ENCODE measurements at regions not wholly inside any gene's neighbourhood (a gene's known extent, or its start where the extent isn't known, plus 50 kb on each side); places are given as distances from the start of the nearest gene placed in this dataset.

DNA sequence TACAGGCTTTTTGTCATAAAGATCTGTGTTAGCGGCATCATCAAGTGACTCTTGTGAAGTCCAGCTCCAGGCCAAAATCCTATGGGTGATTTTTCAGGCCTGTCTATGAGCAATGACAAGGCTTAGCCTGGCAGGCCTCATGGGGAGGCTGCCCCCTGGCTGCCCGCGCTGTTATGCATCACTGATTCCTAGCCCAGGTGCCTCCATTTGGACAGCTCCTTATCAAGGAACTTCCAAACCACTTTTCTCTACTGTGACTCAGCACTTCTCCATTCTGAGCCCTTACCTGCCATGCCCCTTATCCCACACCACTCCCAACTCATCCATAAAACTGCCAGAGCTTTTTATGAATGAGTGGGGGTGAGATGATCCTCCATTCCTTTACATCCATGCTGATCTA lies 91.5 kb upstream of the C3orf80 start:
- POLR2A ChIA-PET = no interaction called here
- CTCF ChIA-PET = interaction anchor here (1.1 to 1.8 kb wide), 4 partner anchors 29 to 128 kb away, joined by 3 to 4 read pairs (median 4); no protein-coding TSS in a partner anchor
- no peaks in the 10 kb centered on the region for H3K36me3 ChIP-seq (ENCODE audit: control insufficient read depth, insufficient read depth, low read length)
- no peaks in the 10 kb centered on the region for H3K36me3 Mint-ChIP-seq (ENCODE audit: insufficient read depth, unreplicated experiment)
- H3K27ac Mint-ChIP-seq (ENCODE audit: unreplicated experiment) = no peak overlapping the region
- H3K27me3 Mint-ChIP-seq (ENCODE audit: insufficient read depth, unreplicated experiment) = no peaks in the 10 kb centered on the region
- BruUV-seq (replicated peaks) = no TSS peak
- intact Hi-C loops (cut with micrococcal nuclease; ENCODE audit: unreplicated experiment) = loop anchor here (1.0 kb wide), 1 partner anchor 101 kb away; no protein-coding TSS in a partner anchor
- no peak overlapping the region for H3K4me3 Mint-ChIP-seq (ENCODE audit: unreplicated experiment)
- H3K27me3 ChIP-seq (replicated peaks; ENCODE audit: control insufficient read depth, insufficient read depth, low read length) = no peaks in the 10 kb centered on the region
- DNase-seq = peak; percentile 42 to 53
- H3K4me1 ChIP-seq = peaks cover 8% of the 10 kb centered on the region; the same call in 1 of the 2 replicates
- H3K9me3 Mint-ChIP-seq (ENCODE audit: unreplicated experiment) = no peaks in the 10 kb centered on the region
- H3K9me3 ChIP-seq = no peaks in the 10 kb centered on the region
- TF ChIP-seq, protein P1, sequence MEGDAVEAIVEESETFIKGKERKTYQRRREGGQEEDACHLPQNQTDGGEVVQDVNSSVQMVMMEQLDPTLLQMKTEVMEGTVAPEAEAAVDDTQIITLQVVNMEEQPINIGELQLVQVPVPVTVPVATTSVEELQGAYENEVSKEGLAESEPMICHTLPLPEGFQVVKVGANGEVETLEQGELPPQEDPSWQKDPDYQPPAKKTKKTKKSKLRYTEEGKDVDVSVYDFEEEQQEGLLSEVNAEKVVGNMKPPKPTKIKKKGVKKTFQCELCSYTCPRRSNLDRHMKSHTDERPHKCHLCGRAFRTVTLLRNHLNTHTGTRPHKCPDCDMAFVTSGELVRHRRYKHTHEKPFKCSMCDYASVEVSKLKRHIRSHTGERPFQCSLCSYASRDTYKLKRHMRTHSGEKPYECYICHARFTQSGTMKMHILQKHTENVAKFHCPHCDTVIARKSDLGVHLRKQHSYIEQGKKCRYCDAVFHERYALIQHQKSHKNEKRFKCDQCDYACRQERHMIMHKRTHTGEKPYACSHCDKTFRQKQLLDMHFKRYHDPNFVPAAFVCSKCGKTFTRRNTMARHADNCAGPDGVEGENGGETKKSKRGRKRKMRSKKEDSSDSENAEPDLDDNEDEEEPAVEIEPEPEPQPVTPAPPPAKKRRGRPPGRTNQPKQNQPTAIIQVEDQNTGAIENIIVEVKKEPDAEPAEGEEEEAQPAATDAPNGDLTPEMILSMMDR (IDR thresholded peaks at IDR 0.05; ENCODE audit: insufficient read depth in 1 of 2, low read depth in 1 of 2, low read length in 1 of 2, severe bottlenecking in 1 of 2, unreplicated experiment in 1 of 2) = peak in 1 of 2 experiments; percentile 33
- H3K4me3 ChIP-seq (ENCODE audit: low read depth, low read length) = no peak overlapping the region
- peaks cover 8% of the 10 kb centered on the region for H3K4me1 Mint-ChIP-seq (ENCODE audit: low read depth, unreplicated experiment)

DNA sequence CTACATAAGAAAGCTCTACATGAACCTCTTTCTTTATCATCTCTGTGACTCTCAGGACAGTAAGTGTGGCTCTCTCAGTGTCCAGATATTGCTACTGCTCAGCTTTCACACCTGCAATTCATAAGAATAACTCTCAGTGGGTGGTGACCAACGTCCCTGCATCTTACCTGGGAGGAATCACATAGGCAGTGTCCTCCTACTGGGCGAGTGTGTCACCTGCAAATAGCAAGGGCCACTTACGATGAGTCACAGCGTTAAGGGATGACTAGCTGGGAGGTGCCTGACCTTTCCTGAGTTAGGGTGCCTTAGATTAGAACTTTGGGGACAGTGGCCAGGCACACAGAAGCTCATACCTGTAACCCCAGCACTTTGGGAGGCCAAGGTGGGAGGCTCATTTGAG lies 90.8 kb upstream of the C3orf80 start:
- CTCF ChIA-PET = interaction anchor here (1.3 to 1.8 kb wide), 3 partner anchors 29 to 102 kb away, joined by 4 read pairs; no protein-coding TSS in a partner anchor
- POLR2A ChIA-PET = no interaction called here

DNA sequence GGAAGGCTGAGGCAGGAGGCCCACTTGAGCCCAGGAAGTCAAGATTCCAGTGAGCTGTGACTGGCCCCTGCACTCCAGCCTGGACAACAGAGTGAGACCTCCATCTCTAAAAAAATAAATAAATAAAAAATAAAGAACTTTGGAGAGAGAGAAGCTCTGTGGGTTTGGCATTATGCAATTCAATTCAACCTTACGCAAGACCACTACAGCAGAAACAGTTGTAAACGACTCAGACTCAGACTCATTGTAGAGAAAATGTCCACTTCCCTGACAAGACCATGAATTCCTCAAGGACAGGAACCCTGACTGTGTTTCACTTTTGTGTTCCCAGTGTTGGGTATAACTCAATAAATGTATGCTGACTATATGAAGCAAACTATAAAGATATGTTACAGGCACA lies 90.3 kb upstream of the C3orf80 start:
- ChIA-PET POLR2A (no interaction called here), CTCF (no interaction called here)
- Mint-ChIP-seq H3K27me3 (ENCODE audit: insufficient read depth, unreplicated experiment) (no peaks in the 10 kb centered on the region), H3K4me3 (ENCODE audit: unreplicated experiment) (no peak overlapping the region), H3K9me3 (ENCODE audit: unreplicated experiment) (no peaks in the 10 kb centered on the region), H3K4me1 (ENCODE audit: low read depth, unreplicated experiment) (peaks cover 8% of the 10 kb centered on the region), H3K27ac (ENCODE audit: unreplicated experiment) (no peak overlapping the region), H3K36me3 (ENCODE audit: insufficient read depth, unreplicated experiment) (no peaks in the 10 kb centered on the region)
- no peaks in the 10 kb centered on the region for H3K27me3 ChIP-seq (replicated peaks; ENCODE audit: control insufficient read depth, insufficient read depth, low read length)
- DNase-seq = no peak
- TF ChIP-seq, protein P1 (IDR thresholded peaks at IDR 0.05; ENCODE audit: insufficient read depth in 1 of 2, low read depth in 1 of 2, low read length in 1 of 2, severe bottlenecking in 1 of 2, unreplicated experiment in 1 of 2) = no peak
- intact Hi-C loops (cut with micrococcal nuclease; ENCODE audit: unreplicated experiment) = no loop called here
- H3K4me3 ChIP-seq (ENCODE audit: low read depth, low read length) = no peak overlapping the region
- no TSS peak for BruUV-seq (replicated peaks)
- no peaks in the 10 kb centered on the region for H3K9me3 ChIP-seq
- H3K36me3 ChIP-seq (ENCODE audit: control insufficient read depth, insufficient read depth, low read length) = no peaks in the 10 kb centered on the region
- peaks cover 8% of the 10 kb centered on the region; the same call in 1 of the 2 replicates for H3K4me1 ChIP-seq

More for the DNA sequence above, 90.8 kb upstream of the C3orf80 start:
- no peaks in the 10 kb centered on the region for H3K9me3 ChIP-seq
- Mint-ChIP-seq H3K9me3 (ENCODE audit: unreplicated experiment) (no peaks in the 10 kb centered on the region), H3K27ac (ENCODE audit: unreplicated experiment) (no peak overlapping the region), H3K4me1 (ENCODE audit: low read depth, unreplicated experiment) (peaks cover 8% of the 10 kb centered on the region), H3K4me3 (ENCODE audit: unreplicated experiment) (no peak overlapping the region), H3K27me3 (ENCODE audit: insufficient read depth, unreplicated experiment) (no peaks in the 10 kb centered on the region), H3K36me3 (ENCODE audit: insufficient read depth, unreplicated experiment) (no peaks in the 10 kb centered on the region)
- peak in 1 of 2 experiments; percentile 9 for DNase-seq
- TF ChIP-seq, protein P1 (IDR thresholded peaks at IDR 0.05; ENCODE audit: insufficient read depth in 1 of 2, low read depth in 1 of 2, low read length in 1 of 2, severe bottlenecking in 1 of 2, unreplicated experiment in 1 of 2) = no peak
- BruUV-seq (replicated peaks) = no TSS peak
- H3K36me3 ChIP-seq (ENCODE audit: control insufficient read depth, insufficient read depth, low read length) = no peaks in the 10 kb centered on the region
- no peak overlapping the region for H3K4me3 ChIP-seq (ENCODE audit: low read depth, low read length)
- peaks cover 8% of the 10 kb centered on the region; the same call in 1 of the 2 replicates for H3K4me1 ChIP-seq
- H3K27me3 ChIP-seq (replicated peaks; ENCODE audit: control insufficient read depth, insufficient read depth, low read length) = no peaks in the 10 kb centered on the region
- intact Hi-C loops (cut with micrococcal nuclease; ENCODE audit: unreplicated experiment) = no loop called here
